Right ventricle myocardium inferior (tissue), 1 donor: ENCODE measurements at regions not wholly inside any gene's neighbourhood (a gene's known extent, or its start where the extent isn't known, plus 50 kb on each side); places are given as distances from the start of the nearest gene placed in this dataset.
"Not testable (repeated sequence)": the region's sequence is repeated elsewhere in the genome, so short reads cannot be mapped to it uniquely, and the experiment has no call there.

Experiments used
- ATAC-seq: fragments of 200-7000 bp; cut with Tn5 transposase; one replicate; pipeline ENCODE4 v1.9.1; 2020; ENCODE audit warnings: mild to moderate bottlenecking, moderate library complexity
- DNase-seq: peaks from one replicate; pipeline ENCODE4 v3.0.0; 2021; ENCODE audit errors: missing footprints
- intact Hi-C: fragments of 100-400 bp; cut with DNase I; formaldehyde crosslinking; loops from one replicate; pipeline ENCODE4 v1.11.0; 2022
- donor health status: DM: no; HTN: yes; CAD: no; lungs with severe emphysema.

DNA sequence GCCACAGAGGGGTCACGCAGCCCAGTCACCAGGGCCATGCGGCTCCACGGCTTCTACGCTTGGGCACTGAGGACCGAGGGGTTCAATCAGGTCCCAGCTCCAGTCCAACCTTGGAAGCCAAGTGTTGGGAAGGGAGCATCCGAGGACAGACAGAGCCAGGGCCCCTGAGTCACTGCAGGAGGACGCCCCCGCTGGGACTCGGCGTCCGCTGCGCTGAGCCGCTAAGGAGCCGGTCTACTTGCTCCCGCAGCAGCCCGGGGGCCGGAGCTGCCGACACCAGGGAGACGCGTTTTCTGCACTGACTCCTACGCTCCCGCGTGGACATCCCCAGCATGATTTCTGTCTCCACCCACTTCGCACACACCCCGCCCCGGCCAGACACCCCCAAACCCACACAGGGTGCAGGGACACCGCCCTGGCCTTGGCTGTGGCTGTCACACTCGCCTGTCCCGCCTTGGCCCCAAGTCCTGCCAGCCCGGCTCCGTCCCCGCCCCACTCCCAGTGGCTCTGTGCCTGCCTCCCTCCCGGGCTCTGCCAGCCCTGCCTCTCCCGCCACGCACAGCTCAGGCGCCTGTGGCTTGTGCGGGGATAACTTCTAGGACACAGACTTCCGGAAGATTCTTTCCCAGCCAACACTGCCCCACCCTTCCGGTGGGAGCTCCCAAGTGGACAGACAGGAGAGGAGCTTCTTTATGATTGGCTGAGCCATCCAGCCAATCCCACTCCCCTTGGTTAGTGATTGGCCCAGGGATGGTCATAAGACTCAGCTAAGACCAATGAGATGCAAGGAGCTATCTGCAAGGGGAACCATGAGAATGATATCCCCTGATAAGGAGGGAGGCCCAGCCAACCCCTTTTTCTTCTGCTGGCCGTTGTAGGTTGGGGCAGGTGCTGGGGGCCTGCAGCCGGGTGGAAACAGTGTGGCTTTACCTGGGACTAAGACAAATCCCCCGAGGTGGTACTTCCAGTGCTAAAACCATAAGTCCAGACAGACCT is 118.9 kb upstream of the SFSWAP start:
- intact Hi-C loops, result no loop called here
- ATAC-seq (no peak), DNase-seq (no peak)

- intact Hi-C loops, result no loop called here
- no peak for DNase-seq
- no peak for ATAC-seq
Observed at GRCh38 chr12:131592972-131593371, 117.9 kb upstream of the SFSWAP start.

DNA sequence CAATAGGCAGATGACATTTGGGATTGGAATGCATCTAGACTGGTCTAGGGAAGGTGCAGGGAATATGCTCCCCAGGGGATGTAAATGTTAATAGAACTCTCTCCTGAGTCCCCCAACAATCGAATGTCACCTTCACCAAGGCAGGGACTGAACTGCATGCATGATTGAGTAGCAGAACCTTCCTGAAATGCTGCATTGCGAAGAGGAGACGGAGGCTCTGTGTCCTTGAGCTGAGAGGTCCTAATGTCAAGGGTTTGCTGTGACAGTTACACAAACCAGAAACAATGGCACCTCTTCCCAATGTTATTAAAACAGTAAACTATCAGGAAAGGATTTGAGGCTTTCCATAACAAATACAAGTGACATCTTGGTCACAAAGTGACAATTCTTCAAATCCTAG is 117.5 kb upstream of the SFSWAP start:
- no peak for DNase-seq
- intact Hi-C loops, result no loop called here
- ATAC-seq, result no peak

DNA sequence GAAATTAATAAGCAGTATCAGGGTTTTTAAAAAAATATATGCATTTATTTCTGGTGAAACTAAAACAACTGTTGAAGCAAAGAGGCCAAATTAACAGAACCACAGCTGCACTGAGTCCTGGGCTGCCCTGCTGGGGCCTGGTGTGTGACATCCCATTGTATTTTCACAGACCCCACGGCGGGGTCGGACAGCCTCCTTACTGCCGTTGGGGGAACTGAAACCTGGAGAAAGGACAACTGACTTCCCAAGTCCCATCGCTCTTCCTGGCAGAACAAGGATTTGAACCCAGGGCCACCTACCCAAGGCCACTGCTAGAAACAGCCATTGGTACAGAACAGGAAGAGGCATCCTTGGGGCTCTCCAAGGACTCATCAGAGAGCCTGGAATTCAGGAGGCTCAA is 114.8 kb upstream of the SFSWAP start:
- ATAC-seq (no peak), DNase-seq (no peak)
- intact Hi-C loops, result no loop called here

DNA sequence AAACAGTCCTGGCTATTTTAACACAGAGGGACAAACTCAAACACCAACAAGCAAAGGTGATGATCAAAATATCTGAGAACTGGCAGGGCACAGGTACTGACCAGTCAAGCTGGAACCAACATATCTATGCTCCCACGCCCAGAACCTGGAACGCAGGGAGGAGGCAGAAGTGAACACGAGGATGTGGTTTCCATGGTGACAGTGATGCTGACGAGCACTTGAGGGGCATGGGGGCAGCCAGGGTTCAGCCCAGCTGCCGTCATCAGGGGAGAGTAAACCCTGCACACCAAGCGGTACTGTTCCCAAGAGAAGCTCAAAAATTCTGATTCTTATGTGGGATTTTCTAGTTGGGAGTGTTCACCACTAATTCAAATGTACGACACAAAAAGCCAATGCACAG is 113.6 kb upstream of the SFSWAP start:
- ATAC-seq, result no peak
- intact Hi-C loops, result no loop called here
- no peak for DNase-seq

GRCh38 chr12:131598717-131599116 is 112.2 kb upstream of the SFSWAP start:
- ATAC-seq (no peak), DNase-seq (no peak)
- intact Hi-C loops, result no loop called here

DNA sequence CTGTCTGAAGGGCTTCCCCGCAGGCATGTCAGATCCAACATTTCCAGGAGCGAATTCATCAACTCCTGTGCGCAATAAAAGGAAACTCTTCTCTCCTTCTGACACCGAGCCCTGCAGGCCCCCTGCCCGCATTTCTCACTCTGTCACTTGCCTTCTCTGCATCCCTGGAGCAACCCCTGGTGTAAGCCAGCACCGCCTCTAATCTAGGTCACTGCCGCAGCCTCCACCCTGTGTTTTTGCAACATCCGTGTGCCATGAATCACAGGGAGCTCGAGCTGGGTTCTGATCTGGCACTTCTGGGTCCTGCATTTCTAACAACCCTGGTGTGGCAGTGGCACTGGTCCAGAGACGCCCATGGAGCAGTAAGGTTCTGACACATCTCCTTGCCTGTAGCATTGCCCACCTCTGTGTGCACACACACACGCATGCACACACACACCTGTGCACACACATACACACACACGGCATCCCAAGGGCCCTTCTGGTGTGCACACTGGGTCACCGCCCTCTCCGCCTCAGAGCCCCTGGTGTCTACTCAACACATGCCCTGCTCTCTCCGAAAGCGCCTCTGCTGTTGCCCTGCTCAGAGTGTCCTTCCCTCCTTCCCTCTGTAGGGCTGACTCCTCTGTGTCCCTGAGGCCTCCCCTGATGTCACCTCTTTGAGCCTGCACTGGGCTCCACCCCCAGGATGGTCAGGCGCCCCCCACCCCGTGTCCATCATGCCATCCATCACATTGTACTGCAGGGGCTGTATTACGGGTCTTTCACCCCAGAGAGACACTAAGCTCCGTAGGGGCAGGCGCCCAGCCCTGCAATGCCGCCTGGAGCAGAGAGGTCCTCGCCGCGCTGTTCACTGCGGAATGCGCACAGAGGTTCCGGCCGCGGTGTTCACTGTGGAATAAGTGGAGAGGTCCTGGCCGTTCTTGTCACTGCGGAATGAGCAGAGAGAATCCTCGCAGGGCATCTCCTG is 111.4 kb upstream of the SFSWAP start:
- no peak for DNase-seq
- ATAC-seq, result no peak
- intact Hi-C loops, result no loop called here

- intact Hi-C loops, result no loop called here
- DNase-seq (no peak), ATAC-seq (no peak)
Observed at GRCh38 chr12:131600160-131600532, 110.7 kb upstream of the SFSWAP start.

GRCh38 chr12:131601499-131601898 is 109.4 kb upstream of the SFSWAP start:
- DNase-seq, intact Hi-C loops, ATAC-seq: not testable (repeated sequence)

GRCh38 chr12:131603106-131603938 is 107.6 kb upstream of the SFSWAP start:
- intact Hi-C loops, result no loop called here
- ATAC-seq (peak; percentile 37), DNase-seq (no peak)

DNA sequence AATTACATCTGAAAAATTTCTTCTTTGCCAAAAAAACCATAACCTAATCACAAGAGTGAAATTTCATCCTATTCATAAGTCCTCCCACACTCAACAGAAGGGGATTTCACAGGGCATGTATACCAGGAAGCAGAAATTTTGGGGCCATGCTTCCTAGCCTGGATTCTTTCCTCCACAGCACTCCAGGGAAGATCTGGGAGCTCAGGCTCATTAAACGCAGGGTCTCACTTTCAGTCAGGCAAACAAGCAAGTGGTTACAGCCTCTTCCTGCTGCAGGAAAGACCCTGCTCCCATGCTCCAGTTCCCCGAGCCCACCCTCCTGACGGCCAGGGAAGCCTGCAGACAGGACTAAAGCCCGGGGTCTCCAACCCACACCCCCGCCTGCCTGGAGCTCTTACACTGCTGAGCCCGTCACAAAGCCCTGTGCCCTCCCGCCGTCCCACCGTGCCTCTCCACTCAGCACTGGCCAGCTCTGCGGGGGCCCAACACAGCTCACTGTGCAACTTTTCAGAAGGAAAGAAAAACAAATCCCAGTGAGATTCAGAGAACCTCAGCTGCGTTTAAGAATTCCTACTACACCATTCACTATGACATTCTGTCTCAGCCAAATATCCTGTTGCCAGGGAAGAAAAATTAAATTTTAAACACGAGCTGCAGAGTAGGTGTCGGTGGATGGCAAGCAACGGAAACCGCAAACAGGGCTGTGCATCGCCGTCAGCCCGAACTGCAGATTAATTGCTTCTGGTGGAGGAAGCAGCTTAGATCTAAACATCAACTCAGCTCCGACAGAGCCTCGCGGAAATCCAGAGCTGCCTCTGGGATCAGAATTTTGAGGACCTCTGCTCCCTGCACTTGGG is 106.7 kb upstream of the SFSWAP start:
- intact Hi-C loops, result no loop called here
- ATAC-seq (no peak), DNase-seq (no peak)

GRCh38 chr12:131604859-131605258 is 106.0 kb upstream of the SFSWAP start:
- intact Hi-C loops, result loop anchor here (5.0 kb wide), 1 partner anchor 397 kb away; no protein-coding TSS in a partner anchor
- no peak for ATAC-seq

GRCh38 chr12:131605304-131605829 is 105.5 kb upstream of the SFSWAP start:
- DNase-seq (no peak), ATAC-seq (no peak)
- intact Hi-C loops, result loop anchor here (5.0 kb wide), 1 partner anchor 397 kb away; no protein-coding TSS in a partner anchor

More at GRCh38 chr12:131604859-131605258, 106.0 kb upstream of the SFSWAP start:
- no peak for DNase-seq

DNA sequence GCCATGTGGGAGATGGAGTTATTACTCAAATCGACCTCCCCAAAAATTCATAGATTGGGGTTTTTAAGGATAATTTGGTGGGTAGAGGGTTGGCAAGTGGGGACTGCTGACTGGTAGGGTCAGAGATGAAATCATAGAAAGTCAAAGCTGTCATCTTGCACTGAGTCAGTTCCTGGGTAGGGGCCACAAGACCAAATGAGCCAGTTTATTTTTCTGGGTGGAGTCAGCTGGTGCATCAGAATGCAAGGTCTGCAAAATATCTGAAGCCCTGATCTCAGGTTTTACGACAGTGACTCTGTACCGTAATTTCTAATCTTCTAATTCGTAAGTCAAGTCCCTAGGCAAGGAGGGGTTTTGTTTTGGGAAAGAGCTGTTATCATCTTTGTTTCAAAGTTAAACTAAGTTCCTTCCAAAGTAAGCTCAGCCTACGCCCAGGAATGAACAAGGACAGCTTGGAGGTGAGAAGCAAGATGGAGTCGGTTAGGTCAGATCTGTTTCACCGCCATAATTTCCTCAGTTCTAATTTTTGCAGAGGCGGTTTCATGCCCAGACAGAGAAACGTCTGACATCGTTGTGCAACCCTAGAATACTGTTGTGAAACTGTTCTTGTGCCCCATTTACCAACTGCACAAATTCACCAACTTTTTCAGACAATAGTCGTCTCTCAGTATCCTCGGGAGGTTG is 104.5 kb upstream of the SFSWAP start:
- DNase-seq (no peak), ATAC-seq (no peak)
- intact Hi-C loops, result loop anchor here (5.0 kb wide), 1 partner anchor 396 kb away; no protein-coding TSS in a partner anchor

GRCh38 chr12:131607658-131608447 is 103.0 kb upstream of the SFSWAP start:
- intact Hi-C loops, result loop anchor here (5.0 kb wide), 1 partner anchor 394 kb away; no protein-coding TSS in a partner anchor
- DNase-seq (no peak), ATAC-seq (no peak)
